ENCODE measurements at regions not wholly inside any gene's neighbourhood (a gene's known extent, or its start where the extent isn't known, plus 50 kb on each side); places are given as distances from the start of the nearest gene placed in this dataset.

DNA sequence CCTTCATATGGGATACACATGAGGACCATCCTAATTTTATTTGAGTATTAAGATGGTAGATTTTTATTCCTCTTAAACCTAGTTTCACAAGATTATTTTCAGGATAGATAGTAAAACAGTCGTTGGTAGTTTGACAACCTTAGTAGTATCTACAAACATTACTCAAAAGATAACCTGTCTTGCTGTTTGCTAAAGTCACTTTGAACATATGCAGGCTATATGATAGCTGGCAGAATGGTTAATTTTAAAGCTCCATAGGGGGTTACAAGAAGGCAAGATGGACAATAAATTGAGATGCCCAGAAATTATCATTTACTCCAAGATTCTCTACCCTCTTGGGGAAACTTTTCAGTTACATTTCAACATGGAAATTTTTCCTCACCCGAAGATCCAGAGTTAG, 525.7 kb downstream of the SOX5 start:
- TF ChIP-seq, protein P1, sequence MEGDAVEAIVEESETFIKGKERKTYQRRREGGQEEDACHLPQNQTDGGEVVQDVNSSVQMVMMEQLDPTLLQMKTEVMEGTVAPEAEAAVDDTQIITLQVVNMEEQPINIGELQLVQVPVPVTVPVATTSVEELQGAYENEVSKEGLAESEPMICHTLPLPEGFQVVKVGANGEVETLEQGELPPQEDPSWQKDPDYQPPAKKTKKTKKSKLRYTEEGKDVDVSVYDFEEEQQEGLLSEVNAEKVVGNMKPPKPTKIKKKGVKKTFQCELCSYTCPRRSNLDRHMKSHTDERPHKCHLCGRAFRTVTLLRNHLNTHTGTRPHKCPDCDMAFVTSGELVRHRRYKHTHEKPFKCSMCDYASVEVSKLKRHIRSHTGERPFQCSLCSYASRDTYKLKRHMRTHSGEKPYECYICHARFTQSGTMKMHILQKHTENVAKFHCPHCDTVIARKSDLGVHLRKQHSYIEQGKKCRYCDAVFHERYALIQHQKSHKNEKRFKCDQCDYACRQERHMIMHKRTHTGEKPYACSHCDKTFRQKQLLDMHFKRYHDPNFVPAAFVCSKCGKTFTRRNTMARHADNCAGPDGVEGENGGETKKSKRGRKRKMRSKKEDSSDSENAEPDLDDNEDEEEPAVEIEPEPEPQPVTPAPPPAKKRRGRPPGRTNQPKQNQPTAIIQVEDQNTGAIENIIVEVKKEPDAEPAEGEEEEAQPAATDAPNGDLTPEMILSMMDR (IDR thresholded peaks at IDR 0.05; ENCODE audit: unreplicated experiment): no peak
- Mint-ChIP-seq H3K4me1 (ENCODE audit: low read depth, unreplicated experiment) (no peaks in the 10 kb centered on the region), H3K27ac (ENCODE audit: unreplicated experiment) (no peak overlapping the region), H3K27me3 (ENCODE audit: unreplicated experiment) (no peaks in the 10 kb centered on the region), H3K4me3 (ENCODE audit: low read depth, unreplicated experiment) (no peak overlapping the region), H3K9me3 (ENCODE audit: low read depth, unreplicated experiment) (peaks cover 9% of the 10 kb centered on the region), H3K36me3 (ENCODE audit: insufficient read depth, unreplicated experiment) (no peaks in the 10 kb centered on the region)
- CTCF ChIA-PET: interaction anchor here (0.6 kb wide), 1 partner anchor 31 kb away, joined by 9 read pairs; no protein-coding TSS in a partner anchor
- intact Hi-C loops (cut with micrococcal nuclease; ENCODE audit: unreplicated experiment): no loop called here
- no TSS peak for BruUV-seq (replicated peaks)
- DNase-seq: no peak

DNA sequence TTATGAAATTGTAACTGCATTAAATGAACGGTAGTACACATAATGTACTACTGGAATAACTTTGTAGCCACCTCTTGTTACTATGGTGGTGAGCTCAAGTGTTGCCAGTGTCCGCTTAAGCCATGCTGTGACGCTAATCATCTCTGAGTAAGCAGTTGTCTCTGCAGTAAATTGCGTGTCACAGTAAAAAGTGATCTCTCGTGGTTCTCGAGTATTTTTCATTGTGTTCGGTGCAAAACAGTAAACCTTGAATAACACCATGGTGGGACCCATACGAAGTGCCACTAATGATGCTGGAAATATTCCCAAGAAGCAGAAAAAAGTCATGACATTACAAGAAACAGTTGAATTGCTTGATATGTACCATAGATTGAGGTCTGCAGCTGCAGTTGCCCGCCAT, 524.8 kb downstream of the SOX5 start:
- Mint-ChIP-seq H3K27me3 (ENCODE audit: unreplicated experiment) (no peaks in the 10 kb centered on the region), H3K27ac (ENCODE audit: unreplicated experiment) (no peak overlapping the region), H3K4me1 (ENCODE audit: low read depth, unreplicated experiment) (no peaks in the 10 kb centered on the region), H3K4me3 (ENCODE audit: low read depth, unreplicated experiment) (no peak overlapping the region), H3K9me3 (ENCODE audit: low read depth, unreplicated experiment) (peaks cover 9% of the 10 kb centered on the region), H3K36me3 (ENCODE audit: insufficient read depth, unreplicated experiment) (no peaks in the 10 kb centered on the region)
- BruUV-seq (replicated peaks): no TSS peak
- intact Hi-C loops (cut with micrococcal nuclease; ENCODE audit: unreplicated experiment): no loop called here
- TF ChIP-seq, protein P1 (IDR thresholded peaks at IDR 0.05; ENCODE audit: unreplicated experiment): no peak
- no peak for DNase-seq
- CTCF ChIA-PET: no interaction called here

DNA sequence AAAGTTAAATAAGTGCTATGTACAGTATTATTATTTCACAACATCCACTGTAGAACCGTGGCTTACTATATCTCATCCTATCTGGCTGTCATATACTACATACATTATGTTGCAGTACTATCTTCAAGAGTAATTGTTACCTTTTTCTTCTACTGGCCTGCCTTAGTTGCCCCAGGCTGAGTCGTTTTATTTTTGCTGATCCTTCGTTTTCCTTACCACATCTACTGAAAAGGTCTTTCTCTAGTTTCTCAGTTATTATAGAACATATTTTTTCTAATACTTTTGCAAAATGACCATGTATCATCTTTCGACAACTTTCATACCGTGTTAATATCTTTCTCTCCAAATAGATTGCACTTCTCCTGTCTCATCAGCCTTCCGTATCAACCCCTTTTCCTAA, 523.1 kb downstream of the SOX5 start:
- CTCF ChIA-PET: interaction anchor here (0.7 kb wide), 1 partner anchor 1181 kb away, joined by 4 read pairs; no protein-coding TSS in a partner anchor
- Mint-ChIP-seq H3K4me1 (ENCODE audit: low read depth, unreplicated experiment) (no peaks in the 10 kb centered on the region), H3K9me3 (ENCODE audit: low read depth, unreplicated experiment) (peaks cover 11% of the 10 kb centered on the region), H3K27me3 (ENCODE audit: unreplicated experiment) (no peaks in the 10 kb centered on the region), H3K36me3 (ENCODE audit: insufficient read depth, unreplicated experiment) (no peaks in the 10 kb centered on the region), H3K27ac (ENCODE audit: unreplicated experiment) (no peak overlapping the region), H3K4me3 (ENCODE audit: low read depth, unreplicated experiment) (no peak overlapping the region)
- BruUV-seq (replicated peaks): no TSS peak
- intact Hi-C loops (cut with micrococcal nuclease; ENCODE audit: unreplicated experiment): no loop called here
- no peak for DNase-seq
- TF ChIP-seq, protein P1 (IDR thresholded peaks at IDR 0.05; ENCODE audit: unreplicated experiment): no peak

DNA sequence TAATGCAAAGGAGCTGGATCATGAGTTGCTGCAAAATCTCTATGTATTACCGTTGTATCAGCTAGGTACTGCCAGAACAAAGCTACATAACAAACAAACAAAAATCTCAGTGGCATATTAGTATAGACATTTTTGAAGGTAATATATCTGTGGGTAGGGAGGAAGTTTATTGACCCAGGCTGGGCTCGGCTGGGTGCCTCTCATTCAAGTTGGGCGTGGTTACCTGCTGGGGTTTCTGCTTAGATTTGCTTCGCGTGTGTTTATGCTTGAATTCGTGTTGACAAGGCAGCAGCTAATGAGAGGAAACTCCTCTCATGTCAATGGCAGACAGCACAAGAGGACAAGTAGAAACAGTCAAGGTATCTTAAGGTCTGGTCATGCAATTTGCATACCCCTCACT, 520.7 kb downstream of the SOX5 start:
- DNase-seq: no peak
- Mint-ChIP-seq H3K27me3 (ENCODE audit: unreplicated experiment) (no peaks in the 10 kb centered on the region), H3K36me3 (ENCODE audit: insufficient read depth, unreplicated experiment) (no peaks in the 10 kb centered on the region), H3K9me3 (ENCODE audit: low read depth, unreplicated experiment) (peaks cover 8% of the 10 kb centered on the region), H3K4me1 (ENCODE audit: low read depth, unreplicated experiment) (no peaks in the 10 kb centered on the region), H3K4me3 (ENCODE audit: low read depth, unreplicated experiment) (no peak overlapping the region), H3K27ac (ENCODE audit: unreplicated experiment) (no peak overlapping the region)
- TF ChIP-seq, protein P1 (IDR thresholded peaks at IDR 0.05; ENCODE audit: unreplicated experiment): no peak
- CTCF ChIA-PET: no interaction called here
- intact Hi-C loops (cut with micrococcal nuclease; ENCODE audit: unreplicated experiment): no loop called here
- no TSS peak for BruUV-seq (replicated peaks)

All from Calu3 (cell line).